Right lobe of liver (tissue), 6 donors: ENCODE measurements at regions not wholly inside any gene's neighbourhood (a gene's known extent, or its start where the extent isn't known, plus 50 kb on each side); places are given as distances from the start of the nearest gene placed in this dataset.

ENCODE experiments used
- ATAC-seq, 4 donors: fragments of 200-7000 bp; cut with Tn5 transposase; one replicate each; pipeline ENCODE4 v1.9.1; 2020; ENCODE audit warnings: mild to moderate bottlenecking in 4 of 4, moderate library complexity in 4 of 4
- DNase-seq, 3 donors: peaks; one replicate each; pipeline ENCODE4 v3.0.0-alpha.2; 2020
- H3K27ac ChIP-seq, 3 donors: fragments of 200-600 bp; one replicate each; pipeline ENCODE4 v1.8.0; 2022
- H3K27me3 ChIP-seq, 2 donors: fragments of 200-600 bp; one replicate each; pipeline ENCODE4 v1.8.0; 2022
- H3K36me3 ChIP-seq, 4 donors: fragments of 200-600 bp; sonication (generic) in 1 of 4; one replicate each; pipeline versions ENCODE4 v1.5.1 to v1.8.0; 2017 to 2022; ENCODE audit warnings: control low read depth in 1 of 4
- H3K4me1 ChIP-seq, 4 donors: fragments of 200-600 bp; sonication (generic) in 1 of 4; one replicate each; pipeline versions ENCODE4 v1.5.1 to v1.8.0; 2017 to 2022; ENCODE audit warnings: control low read depth in 1 of 4
- H3K4me3 ChIP-seq, 3 donors: fragments of 200-600 bp; one replicate each; pipeline ENCODE4 v1.8.0; 2022
- H3K9me3 ChIP-seq, 4 donors: fragments of 200-600 bp; sonication (generic) in 1 of 4; one replicate each; pipeline versions ENCODE4 v1.5.1 to v1.8.0; 2017 to 2022; ENCODE audit warnings: control low read depth in 1 of 4
- POLR2A ChIP-seq: fragments of 450-650 bp; IDR thresholded peaks from one replicate; pipeline ENCODE4 v1.6.1; 2017; ENCODE audit warnings: antibody characterized with exemption, mild to moderate bottlenecking
- WGBS: methylation state at CpG from one replicate; pipeline ENCODE4 v1.1.6; 2018; ENCODE audit warnings: low coverage, low lambda C conversion rate; ENCODE audit not compliant: insufficient coverage; ENCODE audit errors: missing lambda C conversion rate; 5-methylcytosine and 5-hydroxymethylcytosine counted together
- intact Hi-C, 2 donors: fragments of 100-400 bp; cut with DNase I; formaldehyde crosslinking; loops; one replicate each; pipeline versions ENCODE4 v1.11.2 to v1.14.1; 2022
- TF ChIP-seq, protein P1 (sequence below), 4 donors: fragments of 200-600 bp in 3 of 4; fragments of 450-650 bp in 1 of 4; IDR thresholded peaks; one replicate each; pipeline versions ENCODE4 v1.5.1 to v1.8.0; 2016 to 2022; ENCODE audit warnings: antibody characterized with exemption in 4 of 4, mild to moderate bottlenecking in 2 of 4
- donor health status: DM: no; HTN: yes; CAD: no.
- donor health status: DM: no; HTN: no; CAD: no.
- donor health status: DM: no; HTN: no; CAD: no.
- donor health status: DM: no; HTN: yes; CAD: no.
- donor health status: DM: no; HTN: yes; CAD: no.

DNA sequence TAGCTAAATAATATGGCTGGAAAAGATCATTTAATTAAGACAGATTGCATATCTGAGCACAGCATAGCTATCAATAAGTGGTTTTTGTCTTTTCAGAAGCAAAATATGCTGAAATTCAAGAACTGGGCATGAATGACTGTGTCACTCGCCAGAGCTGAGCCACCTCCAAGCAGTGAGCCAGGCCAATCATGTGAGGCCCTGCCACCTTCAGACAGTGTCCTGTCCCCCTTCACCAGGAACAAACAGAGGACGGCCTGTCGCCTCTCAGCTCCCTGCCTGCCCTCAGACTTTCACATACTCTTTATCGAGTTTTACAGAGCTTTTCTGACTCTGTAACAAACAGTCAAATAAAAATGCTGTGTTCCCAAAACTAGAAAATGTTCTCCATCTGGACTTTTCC, 171.0 kb upstream of the TSC22D1 start:
- H3K4me1 ChIP-seq, result no peaks in the 10 kb centered on the region
- no peak for DNase-seq
- H3K27me3 ChIP-seq, result no peaks in the 10 kb centered on the region
- H3K4me3 ChIP-seq, result no peak overlapping the region
- intact Hi-C loops, result no loop called here
- TF ChIP-seq, protein P1, sequence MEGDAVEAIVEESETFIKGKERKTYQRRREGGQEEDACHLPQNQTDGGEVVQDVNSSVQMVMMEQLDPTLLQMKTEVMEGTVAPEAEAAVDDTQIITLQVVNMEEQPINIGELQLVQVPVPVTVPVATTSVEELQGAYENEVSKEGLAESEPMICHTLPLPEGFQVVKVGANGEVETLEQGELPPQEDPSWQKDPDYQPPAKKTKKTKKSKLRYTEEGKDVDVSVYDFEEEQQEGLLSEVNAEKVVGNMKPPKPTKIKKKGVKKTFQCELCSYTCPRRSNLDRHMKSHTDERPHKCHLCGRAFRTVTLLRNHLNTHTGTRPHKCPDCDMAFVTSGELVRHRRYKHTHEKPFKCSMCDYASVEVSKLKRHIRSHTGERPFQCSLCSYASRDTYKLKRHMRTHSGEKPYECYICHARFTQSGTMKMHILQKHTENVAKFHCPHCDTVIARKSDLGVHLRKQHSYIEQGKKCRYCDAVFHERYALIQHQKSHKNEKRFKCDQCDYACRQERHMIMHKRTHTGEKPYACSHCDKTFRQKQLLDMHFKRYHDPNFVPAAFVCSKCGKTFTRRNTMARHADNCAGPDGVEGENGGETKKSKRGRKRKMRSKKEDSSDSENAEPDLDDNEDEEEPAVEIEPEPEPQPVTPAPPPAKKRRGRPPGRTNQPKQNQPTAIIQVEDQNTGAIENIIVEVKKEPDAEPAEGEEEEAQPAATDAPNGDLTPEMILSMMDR (IDR thresholded peaks at IDR 0.05), result no peak
- TF ChIP-seq POLR2A, result no peak
- WGBS, result 45% methylated on average over 3 of the region's 4 CpGs
- no peaks in the 10 kb centered on the region for H3K9me3 ChIP-seq
- no peak for ATAC-seq
- no peaks in the 10 kb centered on the region for H3K36me3 ChIP-seq
- no peak overlapping the region for H3K27ac ChIP-seq

DNA sequence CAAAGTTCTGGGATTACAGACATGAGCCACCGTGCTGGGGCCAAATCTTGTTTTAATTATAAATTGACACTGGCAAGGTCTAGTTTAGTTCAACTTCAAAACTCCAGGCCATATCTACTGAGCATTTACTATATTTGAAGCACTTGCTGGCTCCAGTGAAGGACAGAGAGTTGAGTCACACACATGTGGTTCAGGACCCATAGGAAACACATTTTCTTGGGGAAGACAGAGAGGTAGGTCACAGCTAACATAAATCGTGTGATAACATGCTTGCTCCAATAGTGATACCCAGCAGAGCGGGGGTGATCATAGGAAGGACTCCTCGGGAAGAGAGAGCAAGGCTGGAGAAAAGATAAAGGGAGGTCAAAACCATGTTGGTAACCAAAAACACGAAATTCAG, 170.6 kb upstream of the TSC22D1 start:
- no peak overlapping the region for H3K4me3 ChIP-seq
- H3K27me3 ChIP-seq, result no peaks in the 10 kb centered on the region
- no peak for DNase-seq
- H3K9me3 ChIP-seq, result no peaks in the 10 kb centered on the region
- TF ChIP-seq, protein P1 (IDR thresholded peaks at IDR 0.05), result no peak
- TF ChIP-seq POLR2A, result no peak
- H3K27ac ChIP-seq, result no peak overlapping the region
- intact Hi-C loops, result no loop called here
- H3K36me3 ChIP-seq, result no peaks in the 10 kb centered on the region
- no peaks in the 10 kb centered on the region for H3K4me1 ChIP-seq
- 63% methylated on average over 5 of the region's 5 CpGs for WGBS
- no peak for ATAC-seq

DNA sequence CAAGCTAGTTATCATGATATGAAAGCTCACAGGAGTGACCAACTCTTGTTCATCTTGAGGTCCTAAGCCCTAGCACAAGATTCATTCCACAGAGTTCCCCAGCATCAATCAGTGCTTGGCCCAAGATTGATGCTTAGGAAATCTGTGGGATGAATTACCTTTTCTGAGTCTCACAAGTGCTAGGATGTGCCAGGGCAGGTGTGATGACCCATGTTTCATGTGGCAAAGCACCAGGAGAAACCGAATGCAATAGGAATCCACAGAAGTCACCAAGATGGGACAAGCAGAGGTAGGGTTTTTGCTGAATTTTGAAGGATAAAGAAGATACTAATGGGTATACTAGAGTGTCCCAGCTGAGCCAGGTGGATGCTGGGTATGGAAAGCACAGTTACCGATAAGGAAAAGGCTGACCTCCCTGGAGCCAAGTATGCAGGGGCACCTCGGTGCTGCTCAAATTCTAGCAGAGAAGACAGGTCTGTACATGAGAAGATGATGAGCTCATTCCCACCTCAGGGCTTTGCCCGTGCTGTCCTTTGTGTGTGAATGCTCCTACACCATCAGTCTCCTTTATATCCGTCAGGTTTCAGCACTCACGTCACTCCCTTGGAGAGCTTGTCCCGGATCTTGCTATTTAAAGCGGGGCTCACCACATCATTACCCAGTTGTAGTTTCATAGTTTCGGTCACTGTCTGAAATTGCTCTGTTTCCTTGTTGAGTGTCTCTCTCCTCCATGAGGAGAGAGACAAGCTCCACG, 168.9 kb upstream of the TSC22D1 start:
- WGBS, result 63% methylated on average over 8 of the region's 10 CpGs
- TF ChIP-seq POLR2A, result no peak
- TF ChIP-seq, protein P1 (IDR thresholded peaks at IDR 0.05), result no peak
- Histone ChIP-seq H3K27me3 (no peaks in the 10 kb centered on the region), H3K4me1 (no peaks in the 10 kb centered on the region), H3K36me3 (no peaks in the 10 kb centered on the region), H3K9me3 (no peaks in the 10 kb centered on the region), H3K4me3 (no peak overlapping the region), H3K27ac (no peak overlapping the region)
- intact Hi-C loops, result no loop called here
- DNase-seq (no peak), ATAC-seq (no peak)

DNA sequence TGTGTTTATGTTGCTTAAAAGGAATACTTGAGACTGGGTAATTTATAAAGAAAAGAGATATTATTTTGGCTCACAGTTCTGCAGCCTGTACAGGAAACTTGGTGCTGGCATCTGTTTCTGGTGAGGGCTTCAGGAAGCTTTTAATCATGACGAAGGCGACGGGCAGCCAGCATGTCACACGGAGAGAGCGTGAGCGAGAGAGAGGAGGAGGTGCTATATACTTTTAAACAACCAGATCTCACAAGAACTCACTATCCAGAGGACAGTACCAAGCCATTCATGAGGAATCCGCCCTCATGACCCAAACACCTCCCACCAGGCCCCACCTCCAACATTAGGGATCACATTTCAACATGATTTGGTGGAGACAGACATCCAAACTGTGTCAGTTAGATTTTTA, 163.4 kb upstream of the TSC22D1 start:
- intact Hi-C loops, result no loop called here
- no peaks in the 10 kb centered on the region for H3K4me1 ChIP-seq
- no peaks in the 10 kb centered on the region for H3K27me3 ChIP-seq
- WGBS, result 82% methylated on average over 2 of the region's 7 CpGs
- ATAC-seq (no peak), DNase-seq (no peak)
- TF ChIP-seq, protein P1 (IDR thresholded peaks at IDR 0.05), result no peak
- no peak for TF ChIP-seq POLR2A
- no peaks in the 10 kb centered on the region for H3K9me3 ChIP-seq
- no peak overlapping the region for H3K27ac ChIP-seq
- H3K36me3 ChIP-seq, result no peaks in the 10 kb centered on the region
- H3K4me3 ChIP-seq, result no peak overlapping the region
